ENCODE measurements at regions not wholly inside any gene's neighbourhood (a gene's known extent, or its start where the extent isn't known, plus 50 kb on each side); places are given as distances from the start of the nearest gene placed in this dataset.
"Not testable (repeated sequence)": the region's sequence is repeated elsewhere in the genome, so short reads cannot be mapped to it uniquely, and the experiment has no call there.

DNA sequence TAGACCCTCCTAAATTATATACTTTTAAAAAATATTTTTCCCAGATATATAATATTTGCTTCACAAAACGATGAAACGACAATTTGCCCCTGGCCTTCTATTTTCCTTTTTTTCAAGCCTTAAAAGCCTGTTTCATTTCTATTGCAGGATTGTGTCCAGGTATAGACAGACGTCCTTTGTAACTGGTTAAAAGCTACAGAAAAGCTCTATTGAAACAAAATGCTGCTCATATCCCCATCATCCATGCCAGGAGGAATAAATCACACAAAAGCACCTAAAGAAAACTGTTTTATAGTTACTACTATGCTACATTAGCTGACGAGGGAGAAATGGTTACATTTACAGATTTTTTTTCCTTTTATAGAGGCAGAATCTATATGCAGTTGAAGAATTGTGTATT, 765.1 kb downstream of the DIAPH3 start:
- Histone ChIP-seq H3K27me3 (ENCODE audit: insufficient read depth, low read length) (no peaks in the 10 kb centered on the region), H3K27ac (ENCODE audit: low read depth, low read length) (no peak overlapping the region), H3K4me3 (ENCODE audit: low read length in 2 of 2) (no peak overlapping the region), H3K4me1 (ENCODE audit: insufficient read depth, low read length) (no peaks in the 10 kb centered on the region), H3K36me3 (ENCODE audit: insufficient read depth, low read length) (no peaks in the 10 kb centered on the region), H3K9me3 (ENCODE audit: control insufficient read depth in 1 of 2, low read length in 2 of 2) (no peaks in the 10 kb centered on the region)
- Mint-ChIP-seq H3K27me3 (peaks cover 13 to 20% of the 10 kb centered on the region in 2 donors), H3K4me3 (peak overlapping the region in 1 of 8 donors; percentile 42), H3K9me3 (peaks cover 0 to 15% (median 8%) of the 10 kb centered on the region in 8 donors), H3K4me1 (no peaks in the 10 kb centered on the region), H3K27ac (no peak overlapping the region), H3K36me3 (peaks cover 0 to 7% of the 10 kb centered on the region in 2 donors)
- no peak for DNase-seq
- ChIA-PET POLR2A (ENCODE audit: partially characterized antibody) (no interaction called here), CTCF (ENCODE audit: partially characterized antibody) (interaction anchor here (0.9 to 2.0 kb wide), 3 partner anchors 9 to 373 kb away, joined by 3 to 7 read pairs (median 3); no protein-coding TSS in a partner anchor)
- intact Hi-C loops (cut with micrococcal nuclease): no loop called here

DNA sequence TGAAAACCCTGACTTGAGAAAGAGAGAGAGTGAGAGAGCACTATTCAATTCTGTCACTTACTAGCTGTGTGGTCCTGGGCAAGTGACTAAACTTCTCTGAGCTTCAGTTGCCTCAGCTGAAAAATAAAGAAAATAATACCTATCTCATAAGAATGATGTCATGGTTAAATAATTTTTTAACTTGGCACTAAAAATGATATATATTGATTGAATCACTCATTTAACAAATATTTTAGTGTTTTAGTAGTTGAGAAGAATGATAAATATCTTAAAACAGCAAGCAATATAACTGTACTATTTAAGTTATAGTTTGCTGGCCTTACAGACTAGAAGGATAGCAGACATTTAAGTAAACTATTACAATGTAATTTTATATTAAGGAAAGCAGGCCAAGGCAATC, 764.2 kb downstream of the DIAPH3 start:
- no peak overlapping the region for H3K4me3 Mint-ChIP-seq
- peaks cover 0 to 19% (median 10%) of the 10 kb centered on the region in 8 donors for H3K9me3 Mint-ChIP-seq
- H3K36me3 ChIP-seq (ENCODE audit: insufficient read depth, low read length): no peaks in the 10 kb centered on the region
- no peak overlapping the region for H3K4me3 ChIP-seq (ENCODE audit: low read length in 2 of 2)
- peaks cover 13 to 20% of the 10 kb centered on the region in 2 donors for H3K27me3 Mint-ChIP-seq
- H3K27me3 ChIP-seq (ENCODE audit: insufficient read depth, low read length): no peaks in the 10 kb centered on the region
- no peaks in the 10 kb centered on the region for H3K4me1 Mint-ChIP-seq
- H3K9me3 ChIP-seq (ENCODE audit: control insufficient read depth in 1 of 2, low read length in 2 of 2): no peaks in the 10 kb centered on the region
- POLR2A ChIA-PET (ENCODE audit: partially characterized antibody): no interaction called here
- no peaks in the 10 kb centered on the region for H3K4me1 ChIP-seq (ENCODE audit: insufficient read depth, low read length)
- intact Hi-C loops (cut with micrococcal nuclease): no loop called here
- no peak for DNase-seq
- CTCF ChIA-PET (ENCODE audit: partially characterized antibody): interaction anchor here (0.9 to 2.0 kb wide), 3 partner anchors 9 to 372 kb away, joined by 3 to 7 read pairs (median 3); no protein-coding TSS in a partner anchor
- peaks cover 0 to 7% of the 10 kb centered on the region in 2 donors for H3K36me3 Mint-ChIP-seq
- no peak overlapping the region for H3K27ac Mint-ChIP-seq
- H3K27ac ChIP-seq (ENCODE audit: low read depth, low read length): no peak overlapping the region

DNA sequence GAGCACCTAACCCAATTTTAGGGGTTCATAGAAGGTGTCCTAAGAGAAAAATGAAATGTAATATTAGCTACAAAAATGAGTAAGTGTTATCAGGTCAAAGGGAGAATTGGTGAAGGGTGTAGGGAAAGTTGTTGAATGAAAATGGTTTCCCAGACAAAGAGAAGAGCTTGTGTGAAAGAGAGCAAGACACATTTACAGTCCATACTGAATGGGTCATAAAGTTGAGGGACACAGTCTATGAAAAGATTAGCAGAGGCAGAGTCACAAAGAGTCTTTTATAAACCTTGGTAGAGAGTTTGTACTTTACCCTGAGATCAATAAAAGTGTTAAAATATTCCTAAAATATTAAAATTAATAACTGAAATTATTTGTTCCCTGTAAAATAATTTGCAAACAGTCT, 759.4 kb downstream of the DIAPH3 start:
- H3K4me1 Mint-ChIP-seq: peaks cover 0 to 6% (median 0%) of the 10 kb centered on the region in 4 donors

DNA sequence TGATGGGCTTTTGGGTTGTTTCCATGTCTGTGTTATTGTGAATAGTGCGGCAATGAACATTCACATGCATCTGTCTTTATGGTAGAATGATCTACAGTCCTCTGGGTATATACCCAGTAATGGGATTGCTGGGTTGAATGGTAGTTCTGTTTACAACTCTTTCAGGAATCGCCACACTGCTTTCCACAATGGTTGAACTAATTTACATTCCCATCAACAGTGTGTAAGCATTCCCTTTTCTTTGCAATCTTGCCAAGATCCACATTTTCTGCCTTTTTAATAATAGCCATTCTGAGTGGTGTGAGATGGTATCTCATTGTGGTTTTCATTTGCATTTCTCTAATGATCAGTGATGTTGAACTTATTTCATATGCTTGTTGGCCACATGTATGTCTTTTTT, 756.5 kb downstream of the DIAPH3 start:
- POLR2A ChIA-PET (ENCODE audit: partially characterized antibody); intact Hi-C loops (cut with micrococcal nuclease); H3K27me3 ChIP-seq (ENCODE audit: insufficient read depth, low read length); H3K27me3 Mint-ChIP-seq; DNase-seq; H3K36me3 ChIP-seq (ENCODE audit: insufficient read depth, low read length); H3K27ac ChIP-seq (ENCODE audit: low read depth, low read length); H3K4me3 Mint-ChIP-seq; H3K4me1 ChIP-seq (ENCODE audit: insufficient read depth, low read length); H3K27ac Mint-ChIP-seq; H3K36me3 Mint-ChIP-seq; H3K4me3 ChIP-seq (ENCODE audit: low read length in 2 of 2); H3K4me1 Mint-ChIP-seq; H3K9me3 ChIP-seq (ENCODE audit: control insufficient read depth in 1 of 2, low read length in 2 of 2): not testable (repeated sequence)
- CTCF ChIA-PET (ENCODE audit: partially characterized antibody): interaction anchor here (4.2 kb wide), 1 partner anchor 15 kb away, joined by 14 read pairs; no protein-coding TSS in a partner anchor
- peaks cover 9 to 48% (median 43%) of the 10 kb centered on the region in 8 donors for H3K9me3 Mint-ChIP-seq

More for the DNA sequence above, 759.4 kb downstream of the DIAPH3 start:
- Mint-ChIP-seq H3K27ac (no peak overlapping the region), H3K27me3 (peaks cover 3 to 10% of the 10 kb centered on the region in 2 donors), H3K4me3 (peak overlapping the region in 1 of 8 donors; percentile 29), H3K36me3 (peaks cover 2 to 7% of the 10 kb centered on the region in 2 donors), H3K9me3 (peaks cover 9 to 47% (median 40%) of the 10 kb centered on the region in 8 donors)
- no peak for DNase-seq
- Histone ChIP-seq H3K27me3 (ENCODE audit: insufficient read depth, low read length) (no peaks in the 10 kb centered on the region), H3K4me1 (ENCODE audit: insufficient read depth, low read length) (no peaks in the 10 kb centered on the region), H3K4me3 (ENCODE audit: low read length in 2 of 2) (no peak overlapping the region), H3K27ac (ENCODE audit: low read depth, low read length) (no peak overlapping the region), H3K9me3 (ENCODE audit: control insufficient read depth in 1 of 2, low read length in 2 of 2) (peaks cover 0 to 8% of the 10 kb centered on the region in 2 donors), H3K36me3 (ENCODE audit: insufficient read depth, low read length) (no peaks in the 10 kb centered on the region)
- POLR2A ChIA-PET (ENCODE audit: partially characterized antibody): no interaction called here
- CTCF ChIA-PET (ENCODE audit: partially characterized antibody): interaction anchor here (1.6 kb wide), 1 partner anchor 105 kb away, joined by 3 read pairs; no protein-coding TSS in a partner anchor
- intact Hi-C loops (cut with micrococcal nuclease): no loop called here

GRCh38 chr13:59408738-59409137, 755.0 kb downstream of the DIAPH3 start:
- CTCF ChIA-PET (ENCODE audit: partially characterized antibody): interaction anchor here (4.2 kb wide), 1 partner anchor 17 kb away, joined by 14 read pairs; no protein-coding TSS in a partner anchor
- Mint-ChIP-seq H3K4me3 (no peak overlapping the region), H3K27me3 (peaks cover 4 to 8% of the 10 kb centered on the region in 2 donors)

DNA sequence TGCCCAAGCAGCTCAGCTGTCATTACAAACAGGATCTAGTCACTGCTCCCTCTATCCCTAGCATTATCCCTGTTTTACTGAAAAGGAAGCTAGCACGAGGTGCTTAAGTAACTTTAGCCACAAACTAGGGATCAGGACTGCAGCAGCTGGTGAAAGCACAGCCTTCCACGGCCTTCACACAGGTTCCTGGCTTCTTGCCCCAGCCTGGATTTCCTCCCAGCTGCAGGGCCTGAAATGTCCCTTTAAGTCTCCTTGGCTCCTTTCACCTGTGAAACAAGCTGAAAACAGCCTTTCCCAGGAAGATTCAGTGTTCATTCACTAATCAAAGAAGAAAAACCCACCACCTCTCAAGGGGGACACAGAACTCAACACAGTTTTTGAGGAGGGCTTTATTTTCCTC, 754.5 kb downstream of the DIAPH3 start:
- Mint-ChIP-seq H3K4me1 (peaks cover 0 to 6% (median 0%) of the 10 kb centered on the region in 4 donors), H3K4me3 (no peak overlapping the region), H3K27ac (no peak overlapping the region), H3K27me3 (peaks cover 4 to 8% of the 10 kb centered on the region in 2 donors), H3K36me3 (peaks cover 0 to 2% of the 10 kb centered on the region in 2 donors), H3K9me3 (peaks cover 9 to 37% (median 35%) of the 10 kb centered on the region in 8 donors)
- Histone ChIP-seq H3K27ac (ENCODE audit: low read depth, low read length) (no peak overlapping the region), H3K4me1 (ENCODE audit: insufficient read depth, low read length) (no peaks in the 10 kb centered on the region), H3K36me3 (ENCODE audit: insufficient read depth, low read length) (no peaks in the 10 kb centered on the region), H3K27me3 (ENCODE audit: insufficient read depth, low read length) (no peaks in the 10 kb centered on the region), H3K4me3 (ENCODE audit: low read length in 2 of 2) (no peak overlapping the region), H3K9me3 (ENCODE audit: control insufficient read depth in 1 of 2, low read length in 2 of 2) (peaks cover 0 to 8% of the 10 kb centered on the region in 2 donors)
- POLR2A ChIA-PET (ENCODE audit: partially characterized antibody): no interaction called here
- no peak for DNase-seq
- CTCF ChIA-PET (ENCODE audit: partially characterized antibody): interaction anchor here (4.2 kb wide), 1 partner anchor 17 kb away, joined by 14 read pairs; no protein-coding TSS in a partner anchor
- intact Hi-C loops (cut with micrococcal nuclease): no loop called here

More at GRCh38 chr13:59408738-59409137, 755.0 kb downstream of the DIAPH3 start:
- H3K36me3 Mint-ChIP-seq: peaks cover 0 to 2% of the 10 kb centered on the region in 2 donors
- H3K27ac ChIP-seq (ENCODE audit: low read depth, low read length): no peak overlapping the region
- no peak overlapping the region for H3K27ac Mint-ChIP-seq
- POLR2A ChIA-PET (ENCODE audit: partially characterized antibody): no interaction called here
- DNase-seq: no peak
- H3K9me3 Mint-ChIP-seq: peaks cover 9 to 37% (median 36%) of the 10 kb centered on the region in 8 donors
- no peak overlapping the region for H3K4me3 ChIP-seq (ENCODE audit: low read length in 2 of 2)
- no peaks in the 10 kb centered on the region for H3K27me3 ChIP-seq (ENCODE audit: insufficient read depth, low read length)
- no peaks in the 10 kb centered on the region for H3K4me1 ChIP-seq (ENCODE audit: insufficient read depth, low read length)
- intact Hi-C loops (cut with micrococcal nuclease): no loop called here
- peaks cover 0 to 8% of the 10 kb centered on the region in 2 donors for H3K9me3 ChIP-seq (ENCODE audit: control insufficient read depth in 1 of 2, low read length in 2 of 2)
- no peaks in the 10 kb centered on the region for H3K36me3 ChIP-seq (ENCODE audit: insufficient read depth, low read length)
- H3K4me1 Mint-ChIP-seq: peaks cover 0 to 6% (median 0%) of the 10 kb centered on the region in 4 donors

DNA sequence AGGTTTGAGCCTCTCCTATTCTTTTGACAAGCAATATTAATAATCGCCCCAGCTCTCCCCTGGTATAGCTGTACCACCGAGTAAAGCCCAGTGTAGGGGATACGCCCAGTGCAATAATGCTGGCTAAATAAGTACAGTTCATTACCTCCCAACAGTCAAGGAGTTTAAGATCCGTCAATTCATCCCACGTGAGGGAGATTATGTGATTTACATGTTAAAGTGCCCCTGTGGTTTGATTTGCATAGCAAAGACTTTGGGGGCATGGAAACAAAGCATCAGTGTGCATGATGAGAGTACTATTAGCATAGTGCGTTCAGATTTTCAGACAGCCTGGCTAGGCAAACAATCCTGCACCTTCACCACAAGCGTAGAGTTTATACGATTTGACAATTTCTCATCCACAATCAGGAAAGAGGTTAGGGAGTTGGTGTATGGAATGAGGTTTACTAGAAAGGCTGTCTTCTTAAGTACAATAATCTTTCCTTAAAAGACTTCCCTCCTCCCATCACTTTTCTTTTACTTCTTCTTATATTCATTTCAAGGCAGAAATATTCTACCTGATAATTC, 754.0 kb downstream of the DIAPH3 start:
- H3K27ac ChIP-seq (ENCODE audit: low read depth, low read length): no peak overlapping the region
- Mint-ChIP-seq H3K4me3 (no peak overlapping the region), H3K36me3 (peaks cover 0 to 2% of the 10 kb centered on the region in 2 donors), H3K9me3 (peaks cover 8 to 36% (median 32%) of the 10 kb centered on the region in 8 donors), H3K27me3 (peaks cover 4 to 8% of the 10 kb centered on the region in 2 donors), H3K27ac (no peak overlapping the region), H3K4me1 (peaks cover 0 to 6% (median 0%) of the 10 kb centered on the region in 4 donors)
- no peak for DNase-seq
- intact Hi-C loops (cut with micrococcal nuclease): no loop called here
- no peak overlapping the region for H3K4me3 ChIP-seq (ENCODE audit: low read length in 2 of 2)
- H3K27me3 ChIP-seq (ENCODE audit: insufficient read depth, low read length): no peaks in the 10 kb centered on the region
- CTCF ChIA-PET (ENCODE audit: partially characterized antibody): interaction anchor here (4.2 kb wide), 1 partner anchor 18 kb away, joined by 14 read pairs; no protein-coding TSS in a partner anchor
- POLR2A ChIA-PET (ENCODE audit: partially characterized antibody): no interaction called here
- H3K36me3 ChIP-seq (ENCODE audit: insufficient read depth, low read length): no peaks in the 10 kb centered on the region
- H3K4me1 ChIP-seq (ENCODE audit: insufficient read depth, low read length): no peaks in the 10 kb centered on the region
- peaks cover 0 to 8% of the 10 kb centered on the region in 2 donors for H3K9me3 ChIP-seq (ENCODE audit: control insufficient read depth in 1 of 2, low read length in 2 of 2)

Measured in CD4-positive, alpha-beta memory T cell (primary cell).